HCT116 (cell line): ENCODE measurements at regions not wholly inside any gene's neighbourhood (a gene's known extent, or its start where the extent isn't known, plus 50 kb on each side); places are given as distances from the start of the nearest gene placed in this dataset.

ENCODE experiments used
- ATAC-seq: fragments of 200-7000 bp; cut with Tn5 transposase; 2 replicates; pipeline ENCODE4 v1.9.1; 2020; ENCODE audit warnings: mild to moderate bottlenecking, moderate library complexity
- BruUV-seq: library from RNA; stranded (reverse); fragments of 400-500 nt; replicated peaks from 2 replicates; lab custom pipeline; 2021; lab: Mats Ljungman, UMichigan
- CTCF ChIA-PET: fragments of 300-600 bp; sonication (Branson Sonifier 250); formaldehyde crosslinking; loops from one replicate; lab custom pipeline; 2021; ENCODE audit warnings: antibody characterized with exemption; lab: Charles Lee
- POLR2A ChIA-PET: fragments of 300-600, 350-600 bp; sonication (Branson Sonifier 250); formaldehyde crosslinking; loops from one replicate; lab custom pipeline; 2021; ENCODE audit warnings: antibody characterized with exemption; lab: Charles Lee
- RAD21 ChIA-PET, 2 experiments: fragments of 300-600 bp; sonication (Branson Sonifier 250); formaldehyde crosslinking; loops; one replicate each; lab custom pipeline; 2023; ENCODE audit warnings: low total read pairs in 2 of 2; ENCODE audit not compliant: uncharacterized antibody in 2 of 2, unreplicated experiment in 2 of 2, low non-redundant PET in 1 of 2; lab: Charles Lee
- DNase-seq: peaks from one replicate; pipeline ENCODE4 v3.0.0-alpha.2; 2010; ENCODE audit warnings: low read depth, low spot score
- H2AFZ ChIP-seq: fragments of 200-600 bp; shearing (Covaris generic), sonication (generic); 2 replicates; pipeline ENCODE4 v1.6.1; 2017; ENCODE audit warnings: low read depth, mixed run types, mixed read lengths, antibody characterized with exemption, low read length; ENCODE audit not compliant: poor library complexity, severe bottlenecking
- H3K27ac ChIP-seq: 2 replicates; pipeline ENCODE4 v1.5.1; 2012; ENCODE audit warnings: low read depth, low read length
- H3K27me3 ChIP-seq: fragments of 200-600 bp; sonication (generic); 2 replicates; pipeline ENCODE4 v1.6.1; 2016; ENCODE audit warnings: mixed run types, low read length, mixed read lengths; ENCODE audit not compliant: insufficient read depth
- H3K36me3 ChIP-seq, 2 experiments: fragments of 200-500 bp in 1 of 2; fragments of 200-600 bp in 1 of 2; sonication (Bioruptor generic) in 1 of 2; sonication (generic) in 1 of 2; 2 replicates each; pipeline versions ENCODE4 v1.5.1 to v1.6.1; 2014 to 2016; ENCODE audit warnings: low read length in 2 of 2, inconsistent platforms in 1 of 2, mixed read lengths in 1 of 2, mixed run types in 1 of 2; ENCODE audit not compliant: insufficient read depth in 2 of 2, control insufficient read depth in 1 of 2
- H3K4me1 ChIP-seq, 2 experiments: fragments of 200-600 bp in 1 of 2; sonication (generic) in 1 of 2; 2 replicates each; pipeline versions ENCODE4 v1.5.1 to v1.6.1; 2012 to 2017; ENCODE audit warnings: low read length in 2 of 2, inconsistent platforms in 1 of 2, mild to moderate bottlenecking in 1 of 2, mixed read lengths in 1 of 2, mixed run types in 1 of 2, moderate library complexity in 1 of 2; ENCODE audit not compliant: insufficient read depth in 2 of 2, control insufficient read depth in 1 of 2
- H3K4me2 ChIP-seq: fragments of 200-600 bp; sonication (generic); 2 replicates; pipeline ENCODE4 v1.6.1; 2017; ENCODE audit warnings: mixed run types, low read length, mixed read lengths
- H3K4me3 ChIP-seq, 2 experiments: fragments of 200-600 bp in 1 of 2; sonication (generic) in 1 of 2; replicated peaks in 1 of 2; 2 replicates each; pipeline ENCODE4 v1.5.1; 2011 to 2016; ENCODE audit warnings: low read length in 2 of 2, control low read depth in 1 of 2, low read depth in 1 of 2, mild to moderate bottlenecking in 1 of 2, mixed read lengths in 1 of 2, mixed run types in 1 of 2
- H3K79me2 ChIP-seq: fragments of 200-600 bp; sonication (generic); 2 replicates; pipeline ENCODE4 v1.6.1; 2017; ENCODE audit warnings: mild to moderate bottlenecking, mixed run types, low read length, moderate library complexity, mixed read lengths; ENCODE audit not compliant: insufficient read depth
- H3K9ac ChIP-seq: fragments of 200-600 bp; sonication (generic); 2 replicates; pipeline ENCODE4 v1.6.1; 2016; ENCODE audit warnings: low read length, mixed read lengths
- H3K9me2 ChIP-seq: fragments of 200-600 bp; sonication (generic), shearing (Covaris generic); 2 replicates; pipeline ENCODE4 v1.6.1; 2017; ENCODE audit warnings: mixed run types, mild to moderate bottlenecking, moderate library complexity; ENCODE audit not compliant: insufficient read depth
- H3K9me3 ChIP-seq, 2 experiments: fragments of 200-500 bp in 1 of 2; fragments of 200-600 bp in 1 of 2; sonication (Bioruptor generic) in 1 of 2; sonication (generic) in 1 of 2; 2 replicates each; pipeline ENCODE4 v1.6.1; 2014 to 2017; ENCODE audit warnings: low read length in 2 of 2, mixed read lengths in 2 of 2, inconsistent platforms in 1 of 2, low read depth in 1 of 2, mild to moderate bottlenecking in 1 of 2, mixed run types in 1 of 2, moderate library complexity in 1 of 2; ENCODE audit not compliant: control insufficient read depth in 1 of 2, insufficient read depth in 1 of 2
- H4K20me1 ChIP-seq: fragments of 200-600 bp; sonication (generic), shearing (Covaris generic); 2 replicates; pipeline ENCODE4 v1.6.1; 2017; ENCODE audit warnings: mixed run types, mild to moderate bottlenecking, moderate library complexity; ENCODE audit not compliant: insufficient read depth
- ATF3 ChIP-seq: IDR thresholded peaks from 2 replicates; pipeline ENCODE4 v1.6.1; 2012
- CBX3 ChIP-seq: IDR thresholded peaks from 2 replicates; pipeline ENCODE4 v1.6.1; 2012; ENCODE audit warnings: low read depth
- CTCF ChIP-seq, 3 experiments: fragments of 200-600 bp in 1 of 3; sonication (generic) in 1 of 3; IDR thresholded peaks in 2 of 3; conservative IDR thresholded peaks in 1 of 3; 2 replicates each; pipeline ENCODE4 v1.5.1; 2012 to 2017; ENCODE audit warnings: low read depth in 2 of 3, low read length in 2 of 3, antibody characterized with exemption in 1 of 3, borderline replicate concordance in 1 of 3, control low read depth in 1 of 3, mild to moderate bottlenecking in 1 of 3, mixed read lengths in 1 of 3, mixed run types in 1 of 3, moderate library complexity in 1 of 3; ENCODE audit not compliant: insufficient read depth in 1 of 3
- ELF1 ChIP-seq: IDR thresholded peaks from 2 replicates; pipeline ENCODE4 v1.6.1; 2012; ENCODE audit warnings: low read depth, borderline replicate concordance
- JUND ChIP-seq: IDR thresholded peaks from 2 replicates; pipeline ENCODE4 v1.6.1; 2012
- POLR2A ChIP-seq: IDR thresholded peaks from 2 replicates; pipeline ENCODE4 v1.7.0; 2011; ENCODE audit warnings: borderline replicate concordance; ENCODE audit not compliant: insufficient read depth, insufficient read length; ENCODE audit errors: extremely low read depth
- SIN3A ChIP-seq: IDR thresholded peaks from 2 replicates; pipeline ENCODE4 v1.6.1; 2012; ENCODE audit warnings: low read depth
- SP1 ChIP-seq: IDR thresholded peaks from 2 replicates; pipeline ENCODE4 v1.6.1; 2012; ENCODE audit warnings: low read depth
- SRF ChIP-seq: IDR thresholded peaks from 2 replicates; pipeline ENCODE4 v1.6.1; 2012; ENCODE audit warnings: low read depth
- TCF7L2 ChIP-seq: IDR thresholded peaks from 2 replicates; pipeline ENCODE4 v1.7.0; 2011; ENCODE audit warnings: borderline replicate concordance, inconsistent platforms; ENCODE audit not compliant: insufficient read depth, insufficient read length; ENCODE audit errors: extremely low read depth
- YY1 ChIP-seq: IDR thresholded peaks from 2 replicates; pipeline ENCODE4 v1.6.1; 2011; ENCODE audit warnings: low read length, low read depth, moderate library complexity, mild to moderate bottlenecking; ENCODE audit not compliant: insufficient replicate concordance; ENCODE audit errors: extremely low read depth
- ZBTB33 ChIP-seq: IDR thresholded peaks from 2 replicates; pipeline ENCODE4 v1.6.1; 2011; ENCODE audit warnings: mild to moderate bottlenecking, low read length, moderate library complexity; ENCODE audit not compliant: insufficient replicate concordance; ENCODE audit errors: extremely low read depth
- ZFX ChIP-seq: fragments of 450-650 bp; IDR thresholded peaks from 2 replicates; pipeline ENCODE4 v1.6.1; 2017
- intact Hi-C: fragments of 100-400 bp; cut with micrococcal nuclease; formaldehyde crosslinking; loops from 2 replicates; pipeline ENCODE4 v1.10.0; 2022

GRCh38 chr15:96470681-96471310, 140.3 kb downstream of the NR2F2 start:
- ChIA-PET CTCF (no interaction called here), POLR2A (no interaction called here), RAD21 (no interaction called here)
- no peaks in the 10 kb centered on the region for H3K79me2 ChIP-seq
- no peak for DNase-seq
- no peaks in the 10 kb centered on the region for H3K4me1 ChIP-seq
- H3K9me2 ChIP-seq: no peaks in the 10 kb centered on the region
- no peaks in the 10 kb centered on the region for H3K9me3 ChIP-seq
- H3K4me2 ChIP-seq: no peak overlapping the region
- ATAC-seq: no peak
- no peak overlapping the region for H3K9ac ChIP-seq
- no peak overlapping the region for H2AFZ ChIP-seq
- H3K27me3 ChIP-seq: peaks cover 18% of the 10 kb centered on the region
- BruUV-seq: no TSS peak
- no peak overlapping the region for H3K27ac ChIP-seq
- intact Hi-C loops: no loop called here
- no peaks in the 10 kb centered on the region for H3K36me3 ChIP-seq
- H4K20me1 ChIP-seq: no peaks in the 10 kb centered on the region
- no peak for TF ChIP-seq ELF1
- TF ChIP-seq SRF: no peak
- TF ChIP-seq ZFX: no peak
- TF ChIP-seq SP1: no peak
- no peak for TF ChIP-seq ATF3
- no peak for TF ChIP-seq JUND
- no peak for TF ChIP-seq POLR2A
- H3K4me3 ChIP-seq: no peak overlapping the region

GRCh38 chr15:96472681-96473080, 142.2 kb downstream of the NR2F2 start:
- no peaks in the 10 kb centered on the region for H4K20me1 ChIP-seq
- ATAC-seq: no peak
- no peak overlapping the region for H3K9ac ChIP-seq
- H3K4me3 ChIP-seq: no peak overlapping the region
- no peak for DNase-seq
- no peak for TF ChIP-seq ZFX
- TF ChIP-seq SIN3A: no peak
- no peak for TF ChIP-seq POLR2A
- no peak for TF ChIP-seq TCF7L2
- no peak for TF ChIP-seq SP1
- no peak for TF ChIP-seq ZBTB33
- no peak for TF ChIP-seq CTCF (IDR thresholded peaks at IDR 0.05 in 2 of 3, conservative IDR thresholded peaks at IDR 0.05 in 1 of 3; ENCODE audit: borderline replicate concordance in 1 of 3, insufficient read depth in 1 of 3, low read depth in 2 of 3, low read length in 2 of 3)
- no peak for TF ChIP-seq YY1
- no peak for TF ChIP-seq CBX3
- no peak for TF ChIP-seq ELF1
- TF ChIP-seq ATF3: no peak
- H3K79me2 ChIP-seq: no peaks in the 10 kb centered on the region
- no peaks in the 10 kb centered on the region for H3K9me2 ChIP-seq
- no peaks in the 10 kb centered on the region for H3K36me3 ChIP-seq
- ChIA-PET CTCF (no interaction called here), POLR2A (no interaction called here), RAD21 (no interaction called here)
- no peak overlapping the region for H3K27ac ChIP-seq
- intact Hi-C loops: no loop called here
- no peaks in the 10 kb centered on the region for H3K9me3 ChIP-seq
- peaks cover 5% of the 10 kb centered on the region for H3K27me3 ChIP-seq
- no peak overlapping the region for H2AFZ ChIP-seq
- BruUV-seq: no TSS peak
- no peak overlapping the region for H3K4me2 ChIP-seq
- H3K4me1 ChIP-seq: no peaks in the 10 kb centered on the region
